Psoas muscle (tissue), 7 donors: ENCODE measurements at regions not wholly inside any gene's neighbourhood (a gene's known extent, or its start where the extent isn't known, plus 50 kb on each side); places are given as distances from the start of the nearest gene placed in this dataset.

ENCODE experiments used
- ATAC-seq, 4 donors: fragments of 200-7000 bp; cut with Tn5 transposase; one replicate each; pipeline ENCODE4 v1.9.1; 2020; ENCODE audit warnings: moderate library complexity in 3 of 4, mild to moderate bottlenecking in 2 of 4
- DNase-seq, 2 donors: peaks; one replicate each; pipeline ENCODE4 v3.0.0-alpha.2; 2020
- H3K27ac ChIP-seq: fragments of 200-600 bp; one replicate; pipeline ENCODE4 v1.8.0; 2022
- H3K27me3 ChIP-seq, 3 donors: fragments of 200-600 bp in 1 of 3; one replicate each; pipeline versions ENCODE4 v1.6.1 to v1.8.0; 2013 to 2022; ENCODE audit warnings: low read length in 2 of 3, mild to moderate bottlenecking in 2 of 3, moderate library complexity in 1 of 3; ENCODE audit not compliant: insufficient read depth in 3 of 3
- H3K36me3 ChIP-seq, 2 donors: fragments of 200-600 bp in 1 of 2; one replicate each; pipeline versions ENCODE4 v1.6.1 to v1.8.0; 2013 to 2022; ENCODE audit warnings: low read depth in 1 of 2, mild to moderate bottlenecking in 1 of 2, moderate library complexity in 1 of 2; ENCODE audit not compliant: insufficient read depth in 1 of 2
- H3K4me1 ChIP-seq: fragments of 200-600 bp; one replicate; pipeline ENCODE4 v1.8.0; 2022
- H3K4me3 ChIP-seq: fragments of 200-600 bp; one replicate; pipeline ENCODE4 v1.8.0; 2022; ENCODE audit warnings: mild to moderate bottlenecking
- H3K9me3 ChIP-seq: fragments of 200-600 bp; one replicate; pipeline ENCODE4 v1.8.0; 2022
- CTCF ChIP-seq: fragments of 200-600 bp; IDR thresholded peaks from one replicate; pipeline ENCODE4 v1.8.0; 2022; ENCODE audit warnings: antibody characterized with exemption
- WGBS, 3 donors: extraction: QIAGEN DNeasy Blood & Tissue Kit; methylation state at CpG; one replicate each; pipeline versions ENCODE4 v1.1.6 to v1.1.7; 2013; 5-methylcytosine and 5-hydroxymethylcytosine counted together
- intact Hi-C, 2 donors: fragments of 100-400 bp; cut with DNase I; formaldehyde crosslinking; loops; one replicate each; pipeline versions ENCODE4 v1.11.0 to v1.14.2; 2022
- donor health status: healthy with polysubstance abuse.
- donor health status: DM: no; HTN: no; CAD: no; lungs with moderate emphysema.
- donor health status: Bipolar disorder and iron deficiency.
- donor health status: healthy.
- donor health status: DM: yes; HTN: yes; CAD: no.
- donor health status: DM: no; HTN: no; CAD: no.
- donor health status: DM: yes; HTN: yes; CAD: no.

DNA sequence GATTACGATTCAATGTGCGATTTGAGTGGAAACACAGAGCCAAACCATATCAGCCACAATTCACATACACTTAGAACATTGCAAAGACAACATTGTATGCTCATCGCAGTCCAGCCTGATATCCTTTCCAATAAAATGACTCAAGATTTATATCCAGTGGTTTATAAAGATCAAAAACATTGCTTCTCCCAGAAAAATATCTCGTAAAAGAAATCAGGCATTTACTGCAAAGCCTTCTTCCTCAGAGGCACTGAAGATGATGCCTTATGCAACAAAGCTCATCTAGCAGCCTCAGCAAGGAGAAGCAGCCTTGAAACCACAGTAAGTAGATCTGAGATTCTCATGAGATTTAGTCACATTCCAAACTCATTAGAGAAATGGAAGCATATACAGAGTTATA, 523.8 kb downstream of the ELAVL2 start:
- DNase-seq: no peak
- H3K4me3 ChIP-seq: no peak overlapping the region
- H3K9me3 ChIP-seq: no peaks in the 10 kb centered on the region
- no peaks in the 10 kb centered on the region for H3K27me3 ChIP-seq
- H3K27ac ChIP-seq: no peak overlapping the region
- 79 to 85% (median 83%) methylated on average over 4 of the region's 4 CpGs for WGBS, 3 donors
- intact Hi-C loops: no loop called here
- no peak for TF ChIP-seq CTCF
- H3K36me3 ChIP-seq: no peaks in the 10 kb centered on the region
- ATAC-seq: no peak
- no peaks in the 10 kb centered on the region for H3K4me1 ChIP-seq

DNA sequence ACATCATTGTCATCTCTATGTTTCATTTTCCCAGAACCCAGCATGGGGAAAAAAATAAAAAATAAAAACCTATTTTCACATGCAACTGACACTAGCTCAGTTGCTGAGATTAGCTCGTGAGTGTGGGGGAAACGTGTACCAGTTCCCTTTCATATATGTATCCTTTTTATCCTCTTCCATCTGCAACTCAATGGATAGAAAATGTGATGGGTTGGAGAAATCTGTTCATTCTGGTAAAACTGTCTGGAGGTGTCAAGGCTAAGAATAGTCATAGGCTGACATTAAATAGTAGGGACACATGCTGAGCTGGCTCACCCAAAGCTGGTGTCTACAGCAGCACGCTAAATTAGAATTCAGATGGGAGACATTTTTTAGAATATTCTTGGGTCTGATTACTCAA, 519.3 kb downstream of the ELAVL2 start:
- Histone ChIP-seq H3K27ac (no peak overlapping the region), H3K36me3 (no peaks in the 10 kb centered on the region), H3K9me3 (no peaks in the 10 kb centered on the region), H3K27me3 (no peaks in the 10 kb centered on the region), H3K4me1 (no peaks in the 10 kb centered on the region), H3K4me3 (no peak overlapping the region)
- WGBS, 3 donors: 53 to 62% (median 54%) methylated on average over 3 of the region's 3 CpGs
- intact Hi-C loops: no loop called here
- no peak for TF ChIP-seq CTCF
- no peak for DNase-seq
- ATAC-seq: no peak

GRCh38 chr9:23307731-23308513, 518.1 kb downstream of the ELAVL2 start:
- no peaks in the 10 kb centered on the region for H3K27me3 ChIP-seq
- H3K4me1 ChIP-seq: no peaks in the 10 kb centered on the region
- no peak overlapping the region for H3K4me3 ChIP-seq
- H3K27ac ChIP-seq: no peak overlapping the region
- intact Hi-C loops: no loop called here
- H3K36me3 ChIP-seq: no peaks in the 10 kb centered on the region
- H3K9me3 ChIP-seq: no peaks in the 10 kb centered on the region
- no peak for TF ChIP-seq CTCF
- no peak for DNase-seq
- no peak for ATAC-seq
- WGBS, 3 donors: 77 to 86% (median 81%) methylated on average over 5 of the region's 5 CpGs

DNA sequence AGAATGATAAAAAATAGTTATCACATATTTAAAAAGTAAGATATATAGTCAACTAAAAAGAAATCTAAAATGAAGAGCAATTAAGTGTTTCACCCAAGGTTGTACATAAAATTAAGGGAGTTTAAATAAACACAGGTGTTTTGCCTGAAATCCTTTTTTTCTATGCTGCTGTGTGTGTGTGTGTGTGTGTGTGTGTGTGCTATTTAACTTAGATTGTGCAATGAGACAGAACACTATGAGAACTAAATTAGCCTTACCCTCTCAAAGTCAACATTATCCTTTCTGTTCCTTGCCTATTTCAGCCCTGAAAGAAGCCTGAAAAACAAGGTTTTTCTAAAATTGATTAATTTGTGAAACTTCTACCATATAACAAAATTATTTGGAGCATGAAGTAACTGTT, 516.2 kb downstream of the ELAVL2 start:
- no peaks in the 10 kb centered on the region for H3K9me3 ChIP-seq
- no peak overlapping the region for H3K4me3 ChIP-seq
- intact Hi-C loops: no loop called here
- H3K4me1 ChIP-seq: no peaks in the 10 kb centered on the region
- H3K27ac ChIP-seq: no peak overlapping the region
- H3K27me3 ChIP-seq: no peaks in the 10 kb centered on the region
- H3K36me3 ChIP-seq: no peaks in the 10 kb centered on the region
- TF ChIP-seq CTCF: no peak
- DNase-seq (no peak), ATAC-seq (no peak)

DNA sequence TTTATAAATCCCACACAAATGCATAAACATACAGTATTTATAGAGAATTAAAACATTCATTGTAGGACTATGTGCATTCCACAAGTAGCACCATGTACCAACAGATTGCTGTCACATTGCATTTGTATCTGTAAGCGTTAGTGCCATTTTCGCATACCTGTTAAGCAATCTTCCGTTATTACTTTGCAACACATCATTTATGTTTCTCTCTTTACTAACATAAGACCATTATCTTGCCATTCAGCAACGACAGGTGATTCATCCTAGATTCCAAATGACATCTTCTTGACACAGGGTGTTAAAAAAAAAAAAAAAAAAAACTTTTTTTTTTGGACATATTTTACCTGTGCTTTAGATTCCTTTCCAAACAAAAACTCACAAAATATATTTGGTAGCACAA, 511.8 kb downstream of the ELAVL2 start:
- Histone ChIP-seq H3K27me3 (peaks cover 0 to 2% (median 0%) of the 10 kb centered on the region in 3 donors), H3K36me3 (no peaks in the 10 kb centered on the region), H3K4me1 (no peaks in the 10 kb centered on the region), H3K4me3 (no peak overlapping the region), H3K27ac (no peak overlapping the region), H3K9me3 (no peaks in the 10 kb centered on the region)
- intact Hi-C loops: no loop called here
- no peak for DNase-seq
- WGBS, 3 donors: 84 to 88% (median 88%) methylated on average over 4 of the region's 4 CpGs
- TF ChIP-seq CTCF: no peak
- ATAC-seq: no peak
